ENCODE measurements at regions not wholly inside any gene's neighbourhood (a gene's known extent, or its start where the extent isn't known, plus 50 kb on each side); places are given as distances from the start of the nearest gene placed in this dataset.

DNA sequence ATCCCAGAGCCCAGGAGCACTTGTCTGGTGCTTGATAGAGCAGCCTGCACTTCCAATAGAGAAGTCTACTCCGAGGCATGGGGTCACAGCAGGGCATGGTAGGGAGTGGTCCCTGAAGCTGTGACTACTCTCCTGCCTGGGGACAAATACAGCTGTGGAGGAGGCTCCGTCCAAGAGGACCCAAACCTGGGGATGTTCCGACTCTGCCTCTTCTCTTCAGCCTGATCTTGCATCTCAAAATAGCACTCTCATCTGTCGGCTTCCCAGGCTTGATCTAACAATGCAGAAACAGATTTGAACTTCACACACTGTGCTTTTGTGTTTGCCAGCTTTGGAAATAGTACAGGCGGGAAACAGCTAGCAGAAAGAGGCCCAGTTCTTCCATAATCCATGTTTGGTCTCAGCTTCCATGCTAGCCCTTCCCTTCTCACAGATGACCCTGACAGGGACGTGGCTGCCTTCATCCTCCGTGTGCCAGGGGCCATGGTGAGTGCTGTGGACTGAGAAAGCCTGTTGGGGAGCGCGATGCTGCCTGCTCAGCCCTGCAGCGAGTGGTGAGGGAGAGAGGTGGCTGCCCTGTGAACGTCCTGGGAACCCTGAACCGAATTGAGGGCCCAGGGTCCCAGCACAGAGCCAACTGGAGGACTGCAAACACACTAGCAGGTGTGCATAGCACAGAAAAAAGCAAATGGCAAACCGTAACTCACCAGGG is 150.3 kb upstream of the GPR12 start:
- DNase-seq (ENCODE audit: low read depth, low spot score) (no peak), ATAC-seq (no peak)
- H3K9ac ChIP-seq (ENCODE audit: low read length): no peak overlapping the region
- H3K36me3 ChIP-seq (ENCODE audit: control insufficient read depth in 1 of 2, insufficient read depth in 2 of 2, low read length in 2 of 2): no peaks in the 10 kb centered on the region
- no TSS peak for BruUV-seq (replicated peaks)
- no peak overlapping the region for H2AFZ ChIP-seq (ENCODE audit: low read depth, low read length, poor library complexity, severe bottlenecking)
- no peaks in the 10 kb centered on the region for H3K9me2 ChIP-seq (ENCODE audit: insufficient read depth)
- intact Hi-C loops (cut with micrococcal nuclease): no loop called here
- RAD21 ChIA-PET (ENCODE audit: low non-redundant PET in 1 of 2, low total read pairs in 2 of 2, uncharacterized antibody in 2 of 2, unreplicated experiment in 2 of 2): no interaction called here
- no peaks in the 10 kb centered on the region for H4K20me1 ChIP-seq (ENCODE audit: insufficient read depth)
- TF ChIP-seq SRF (IDR thresholded peaks at IDR 0.05; ENCODE audit: low read depth): no peak
- no peak for TF ChIP-seq FOSL1 (IDR thresholded peaks at IDR 0.05; ENCODE audit: low read depth)
- no peak for TF ChIP-seq CBX3 (IDR thresholded peaks at IDR 0.05; ENCODE audit: low read depth)
- TF ChIP-seq SIN3A (IDR thresholded peaks at IDR 0.05; ENCODE audit: low read depth): no peak
- CTCF ChIA-PET: no interaction called here
- peaks cover 49% of the 10 kb centered on the region for H3K27me3 ChIP-seq (ENCODE audit: insufficient read depth, low read length)
- H3K27ac ChIP-seq (ENCODE audit: low read depth, low read length): no peak overlapping the region
- no peaks in the 10 kb centered on the region for H3K9me3 ChIP-seq (ENCODE audit: control insufficient read depth in 1 of 2, insufficient read depth in 1 of 2, low read depth in 1 of 2, low read length in 2 of 2)
- H3K4me1 ChIP-seq (ENCODE audit: control insufficient read depth in 1 of 2, insufficient read depth in 2 of 2, low read length in 2 of 2): peaks cover 8 to 9% of the 10 kb centered on the region in 2 experiments
- no peaks in the 10 kb centered on the region for H3K79me2 ChIP-seq (ENCODE audit: insufficient read depth, low read length)
- no peak overlapping the region for H3K4me2 ChIP-seq (ENCODE audit: low read length)
- POLR2A ChIA-PET: no interaction called here
- no peak overlapping the region for H3K4me3 ChIP-seq (replicated peaks in 1 of 2; ENCODE audit: low read depth in 1 of 2, low read length in 2 of 2)

GRCh38 chr13:26909477-26909876 is 148.9 kb upstream of the GPR12 start:
- intact Hi-C loops (cut with micrococcal nuclease): no loop called here
- H3K79me2 ChIP-seq (ENCODE audit: insufficient read depth, low read length): no peaks in the 10 kb centered on the region
- H4K20me1 ChIP-seq (ENCODE audit: insufficient read depth): no peaks in the 10 kb centered on the region
- H3K27ac ChIP-seq (ENCODE audit: low read depth, low read length): no peak overlapping the region
- H3K9me3 ChIP-seq (ENCODE audit: control insufficient read depth in 1 of 2, insufficient read depth in 1 of 2, low read depth in 1 of 2, low read length in 2 of 2): no peaks in the 10 kb centered on the region
- H3K9ac ChIP-seq (ENCODE audit: low read length): no peak overlapping the region
- DNase-seq (ENCODE audit: low read depth, low spot score): no peak
- ChIA-PET POLR2A (no interaction called here), CTCF (no interaction called here), RAD21 (ENCODE audit: low non-redundant PET in 1 of 2, low total read pairs in 2 of 2, uncharacterized antibody in 2 of 2, unreplicated experiment in 2 of 2) (no interaction called here)
- no peak overlapping the region for H3K4me2 ChIP-seq (ENCODE audit: low read length)
- peaks cover 62% of the 10 kb centered on the region for H3K27me3 ChIP-seq (ENCODE audit: insufficient read depth, low read length)
- no peak overlapping the region for H3K4me3 ChIP-seq (replicated peaks in 1 of 2; ENCODE audit: low read depth in 1 of 2, low read length in 2 of 2)
- no peaks in the 10 kb centered on the region for H3K36me3 ChIP-seq (ENCODE audit: control insufficient read depth in 1 of 2, insufficient read depth in 2 of 2, low read length in 2 of 2)
- no peaks in the 10 kb centered on the region for H3K9me2 ChIP-seq (ENCODE audit: insufficient read depth)
- no TSS peak for BruUV-seq (replicated peaks)
- H3K4me1 ChIP-seq (ENCODE audit: control insufficient read depth in 1 of 2, insufficient read depth in 2 of 2, low read length in 2 of 2): peaks cover under 1 to 2% of the 10 kb centered on the region in 2 experiments
- H2AFZ ChIP-seq (ENCODE audit: low read depth, low read length, poor library complexity, severe bottlenecking): no peak overlapping the region
- ATAC-seq: no peak
- TF ChIP-seq SIN3A (IDR thresholded peaks at IDR 0.05; ENCODE audit: low read depth): no peak
- TF ChIP-seq EGR1 (IDR thresholded peaks at IDR 0.05; ENCODE audit: low read depth): no peak
- TF ChIP-seq ZNF274 (IDR thresholded peaks at IDR 0.05; ENCODE audit: low read depth, low read length): no peak
- TF ChIP-seq CEBPB (IDR thresholded peaks at IDR 0.05; ENCODE audit: low read depth): no peak
- TF ChIP-seq REST (IDR thresholded peaks at IDR 0.05; ENCODE audit: low read depth): no peak
- TF ChIP-seq CBX3 (IDR thresholded peaks at IDR 0.05; ENCODE audit: low read depth): no peak
- no peak for TF ChIP-seq RAD21 (IDR thresholded peaks at IDR 0.05; ENCODE audit: low read depth)
- no peak for TF ChIP-seq TCF7L2 (IDR thresholded peaks at IDR 0.05; ENCODE audit: borderline replicate concordance, extremely low read depth, insufficient read depth, insufficient read length)
- TF ChIP-seq YY1 (IDR thresholded peaks at IDR 0.05; ENCODE audit: extremely low read depth, insufficient replicate concordance, low read depth, low read length): no peak
- no peak for TF ChIP-seq POLR2AphosphoS5 (IDR thresholded peaks at IDR 0.05; ENCODE audit: low read depth, low read length)
- no peak for TF ChIP-seq ZBTB33 (IDR thresholded peaks at IDR 0.05; ENCODE audit: extremely low read depth, insufficient replicate concordance, low read length)
- TF ChIP-seq, protein P1, sequence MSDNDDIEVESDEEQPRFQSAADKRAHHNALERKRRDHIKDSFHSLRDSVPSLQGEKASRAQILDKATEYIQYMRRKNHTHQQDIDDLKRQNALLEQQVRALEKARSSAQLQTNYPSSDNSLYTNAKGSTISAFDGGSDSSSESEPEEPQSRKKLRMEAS (IDR thresholded peaks at IDR 0.05): no peak
- TF ChIP-seq ELF1 (IDR thresholded peaks at IDR 0.05; ENCODE audit: borderline replicate concordance, low read depth): no peak
